HG03196 (cell line): ENCODE measurements at regions not wholly inside any gene's neighbourhood (a gene's known extent, or its start where the extent isn't known, plus 50 kb on each side); places are given as distances from the start of the nearest gene placed in this dataset.
A peak's percentile ranks its signal among the peaks of the same experiment; 100 is the strongest.

Experiments
- ATAC-seq: cut with Tn5 transposase; IDR thresholded peaks from one replicate; pipeline ENCODE4 v1.9.1; 2021; ENCODE audit not compliant: unreplicated experiment

DNA sequence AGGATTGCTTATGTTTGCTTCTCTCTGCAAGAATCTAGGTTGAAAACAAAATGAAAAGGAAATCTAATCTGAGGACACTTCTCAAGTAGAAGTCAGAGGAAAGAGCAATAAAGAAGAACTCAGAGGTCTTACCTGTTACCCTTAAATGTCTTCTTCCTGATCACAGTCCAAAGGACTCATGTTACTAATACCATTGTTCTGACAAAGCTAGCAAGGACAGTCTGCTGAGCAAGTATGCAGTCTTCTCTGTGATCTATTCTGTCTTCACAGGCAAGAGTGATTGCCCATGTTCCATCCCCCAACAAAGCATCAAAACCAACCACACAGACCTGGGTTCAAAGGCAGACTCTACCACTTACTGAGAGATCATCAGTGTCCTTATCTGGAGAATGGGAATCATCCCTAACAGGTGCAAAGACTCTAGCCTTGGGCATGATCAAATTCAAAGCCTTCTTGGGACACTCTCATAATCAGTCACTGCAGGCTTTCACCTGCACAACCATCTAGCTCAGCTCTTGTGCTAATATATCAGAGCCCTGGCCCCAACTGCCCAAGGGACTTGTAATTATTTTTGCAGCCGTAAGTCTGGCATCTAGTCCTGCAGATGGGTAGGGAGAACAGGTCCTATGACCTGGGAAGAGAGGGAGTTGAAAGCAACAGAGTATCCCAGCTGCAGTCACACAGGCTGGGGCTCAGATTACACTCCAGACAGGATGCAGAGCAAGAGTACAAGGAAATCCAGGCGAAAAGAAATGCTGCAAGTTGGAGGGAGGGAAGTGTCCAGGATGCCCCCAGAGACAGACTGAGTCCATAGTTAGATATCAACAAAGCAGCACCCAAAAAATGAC lies 97.9 kb upstream of the NUDT4 start:
- ATAC-seq = no peak

DNA sequence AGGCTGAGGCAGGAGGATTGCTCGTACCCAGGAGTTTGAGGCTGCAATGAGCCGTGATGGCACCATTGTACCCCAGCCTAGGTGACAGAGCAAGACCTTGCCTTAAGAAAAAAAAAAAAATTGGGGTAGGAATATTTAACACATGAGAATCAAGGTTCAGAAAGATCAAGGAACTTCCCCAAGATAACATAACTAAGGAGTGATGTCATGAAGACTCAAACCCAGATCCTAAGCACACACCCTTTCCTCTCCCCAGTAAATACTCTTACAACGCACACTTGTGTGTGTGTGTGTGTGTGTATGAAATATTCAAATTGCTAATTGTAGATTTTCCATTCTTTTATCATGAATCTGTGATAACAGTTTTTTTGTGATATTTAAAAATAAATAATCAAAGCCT lies 90.6 kb upstream of the NUDT4 start:
- no peak for ATAC-seq

DNA sequence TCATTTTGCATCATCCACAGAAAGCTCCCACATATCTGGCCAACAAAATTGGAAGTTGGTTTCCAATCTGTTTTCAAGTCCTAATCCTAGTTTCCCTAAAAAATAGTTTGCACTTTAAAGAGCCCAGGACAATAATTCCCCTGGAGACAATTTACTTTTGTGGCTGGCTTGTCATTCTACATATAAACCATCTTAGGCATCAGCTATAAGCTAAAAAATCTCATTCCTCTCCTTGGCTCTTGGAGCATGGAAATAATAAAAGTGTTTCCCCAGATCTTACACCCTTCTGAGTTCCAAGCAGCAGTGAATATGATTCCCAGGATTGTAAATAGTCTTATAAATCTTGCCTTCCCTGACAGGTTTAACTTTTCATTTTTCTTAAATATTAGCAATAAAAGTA lies 89.1 kb upstream of the NUDT4 start:
- ATAC-seq = no peak

DNA sequence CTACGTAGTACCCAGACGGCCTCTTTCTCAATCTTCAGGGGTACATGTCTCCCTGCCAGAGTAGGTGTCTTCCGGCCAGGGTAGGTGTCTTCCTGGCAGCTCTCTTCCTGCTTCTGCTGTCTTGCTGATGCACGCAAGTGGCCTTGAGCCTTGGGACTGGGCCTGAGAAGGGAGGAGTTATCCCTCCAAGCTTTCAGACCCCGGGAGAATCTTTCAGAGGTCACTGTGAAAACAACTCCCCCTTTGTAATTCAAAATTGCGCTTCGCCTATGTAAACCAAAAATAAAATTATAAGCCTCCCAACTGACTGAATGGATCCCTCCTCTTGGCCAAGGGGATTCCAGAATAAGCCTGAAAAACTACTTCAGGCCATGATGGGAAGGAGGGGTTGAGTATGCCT lies 87.3 kb upstream of the NUDT4 start:
- no peak for ATAC-seq

DNA sequence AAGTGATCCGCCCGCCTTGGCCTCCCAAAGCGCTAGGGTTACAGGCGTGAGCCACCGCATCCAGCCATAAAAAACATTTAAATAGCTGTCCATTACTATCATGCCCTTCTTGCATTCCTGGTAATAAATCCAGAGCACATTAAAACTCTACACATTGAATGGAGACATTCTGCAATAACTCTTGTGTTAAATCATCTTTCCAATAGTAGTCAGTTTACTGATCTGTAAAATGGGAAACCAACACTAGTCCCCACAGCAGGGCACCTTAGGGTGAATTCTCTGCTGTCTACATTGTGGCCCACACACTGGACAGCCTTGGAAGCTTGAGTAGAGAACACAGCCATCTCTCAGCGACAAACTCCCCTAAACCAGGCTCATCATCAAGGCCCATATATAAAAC lies 85.5 kb upstream of the NUDT4 start:
- ATAC-seq = no peak

DNA sequence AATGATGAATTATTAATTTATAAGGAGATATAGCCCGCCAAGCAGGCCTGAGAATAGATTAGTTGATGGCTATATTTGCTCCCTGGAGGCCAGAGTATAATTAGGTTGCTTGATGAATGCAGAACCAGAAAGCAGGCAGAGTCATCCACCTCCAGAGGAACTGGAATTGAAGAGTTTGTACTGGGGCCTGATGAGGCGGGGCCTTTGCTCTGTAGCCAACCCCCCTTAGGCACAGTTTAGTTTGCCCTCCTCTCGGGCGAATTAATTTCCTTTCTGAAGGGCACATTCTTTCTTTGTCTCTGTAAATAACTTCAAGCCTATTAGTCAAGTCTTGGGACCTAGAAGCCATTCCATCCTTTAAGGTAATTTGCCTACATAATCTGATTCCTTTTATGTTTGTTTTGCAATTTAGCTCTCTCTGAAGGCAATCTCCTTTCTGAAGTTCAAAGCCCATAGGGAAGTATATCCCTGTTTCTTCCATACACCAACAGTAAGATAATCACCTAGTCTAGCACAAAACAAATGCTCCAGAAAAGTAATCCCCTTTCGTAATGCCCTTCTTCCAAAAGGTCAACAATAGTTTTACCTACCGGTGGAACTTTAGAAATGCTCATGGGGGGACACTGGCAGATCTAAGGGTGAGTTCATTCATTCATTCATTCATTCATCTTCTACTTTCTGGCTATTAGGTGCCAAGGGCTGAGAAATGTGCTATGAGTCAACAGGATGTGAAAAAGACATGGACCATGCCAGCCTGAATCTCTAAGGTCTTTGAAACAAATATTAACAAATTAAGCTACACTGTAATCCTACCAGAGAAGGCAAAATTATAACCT lies 84.8 kb upstream of the NUDT4 start:
- ATAC-seq = no peak

DNA sequence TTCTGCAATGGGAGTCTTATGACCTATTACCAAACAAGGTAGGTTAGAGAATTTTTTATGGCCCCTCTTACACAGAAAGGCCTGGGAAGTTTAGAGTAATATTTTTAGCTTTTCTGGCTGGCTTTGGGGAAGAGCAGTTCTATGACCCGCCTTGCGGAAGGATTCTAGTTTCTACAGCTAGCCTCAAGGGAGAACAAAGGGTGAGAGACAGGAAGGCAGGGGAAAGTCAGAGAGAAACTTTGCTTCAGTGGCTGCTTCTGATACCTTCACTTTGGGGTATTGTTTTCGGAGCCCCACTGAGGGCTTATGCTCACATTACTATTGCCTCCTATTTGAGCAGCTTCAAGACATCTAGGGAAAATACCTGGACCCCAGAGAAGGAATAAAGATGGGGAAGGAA lies 80.7 kb upstream of the NUDT4 start:
- ATAC-seq = peak; percentile 93

DNA sequence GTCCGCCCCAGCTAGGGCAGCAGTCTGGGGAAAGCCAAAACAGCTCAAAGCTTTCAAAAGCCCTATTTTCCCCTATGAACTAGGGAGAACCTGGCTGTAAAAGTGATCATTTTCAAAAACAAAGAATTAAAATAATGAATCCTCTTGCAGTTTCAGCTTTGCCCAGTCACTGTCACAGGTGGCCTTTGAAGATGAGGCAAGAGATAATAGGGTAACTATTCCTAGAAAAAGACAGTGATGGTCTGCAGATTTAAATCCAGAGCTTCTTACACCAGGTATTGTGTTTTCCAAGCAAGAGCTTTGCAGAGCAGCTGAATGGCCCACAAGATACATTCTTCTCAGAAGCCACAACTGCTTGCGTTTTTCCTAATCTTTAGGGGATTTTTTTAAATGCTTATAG lies 80.2 kb upstream of the NUDT4 start:
- ATAC-seq = peak; percentile 6

DNA sequence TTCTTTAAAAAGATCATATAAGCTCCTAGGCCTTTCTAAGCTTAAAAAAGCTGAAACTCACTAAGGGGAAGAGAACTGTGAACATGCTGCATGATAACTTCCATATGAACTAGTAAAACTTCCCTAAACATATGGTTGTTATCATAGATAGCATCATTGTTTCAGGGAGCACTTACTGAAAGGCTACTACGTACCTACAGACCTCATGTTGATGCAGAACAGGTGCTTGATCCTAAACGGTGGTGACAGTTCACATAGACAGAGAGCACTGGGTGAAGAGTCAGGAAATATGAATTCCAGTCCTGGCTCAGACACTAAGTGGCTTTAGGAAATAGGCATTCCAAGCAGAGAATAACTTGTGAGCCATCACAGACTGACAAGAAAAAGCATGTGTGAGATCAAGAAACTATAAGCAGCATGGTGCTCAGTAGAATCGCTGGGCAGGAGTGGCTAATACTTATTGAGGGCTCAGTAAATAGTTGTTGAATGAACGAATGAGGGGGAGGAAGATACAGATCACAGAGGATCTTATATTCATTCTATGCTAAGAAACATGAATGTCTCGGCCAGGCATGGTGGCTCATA lies 78.4 kb upstream of the NUDT4 start:
- no peak for ATAC-seq

DNA sequence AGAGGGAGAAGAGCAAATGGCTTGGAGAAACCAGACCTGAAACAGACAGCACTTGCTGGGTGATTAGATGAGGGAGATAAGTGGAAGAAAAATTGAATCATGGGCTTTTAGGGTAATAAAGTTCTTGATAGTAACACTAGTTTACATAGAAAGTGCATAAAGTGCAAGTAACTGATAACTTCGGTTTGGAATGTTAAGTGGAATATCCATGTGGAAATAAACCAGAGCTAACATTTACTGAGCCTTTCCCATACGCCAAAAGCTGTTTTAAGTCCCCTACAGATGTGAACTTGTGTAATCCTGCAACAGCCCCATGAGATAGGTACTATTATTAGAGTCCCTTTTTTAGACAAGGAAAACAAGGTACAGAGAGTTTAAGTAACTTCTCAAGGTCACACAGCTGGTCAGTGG lies 77.1 kb upstream of the NUDT4 start:
- ATAC-seq = no peak

DNA sequence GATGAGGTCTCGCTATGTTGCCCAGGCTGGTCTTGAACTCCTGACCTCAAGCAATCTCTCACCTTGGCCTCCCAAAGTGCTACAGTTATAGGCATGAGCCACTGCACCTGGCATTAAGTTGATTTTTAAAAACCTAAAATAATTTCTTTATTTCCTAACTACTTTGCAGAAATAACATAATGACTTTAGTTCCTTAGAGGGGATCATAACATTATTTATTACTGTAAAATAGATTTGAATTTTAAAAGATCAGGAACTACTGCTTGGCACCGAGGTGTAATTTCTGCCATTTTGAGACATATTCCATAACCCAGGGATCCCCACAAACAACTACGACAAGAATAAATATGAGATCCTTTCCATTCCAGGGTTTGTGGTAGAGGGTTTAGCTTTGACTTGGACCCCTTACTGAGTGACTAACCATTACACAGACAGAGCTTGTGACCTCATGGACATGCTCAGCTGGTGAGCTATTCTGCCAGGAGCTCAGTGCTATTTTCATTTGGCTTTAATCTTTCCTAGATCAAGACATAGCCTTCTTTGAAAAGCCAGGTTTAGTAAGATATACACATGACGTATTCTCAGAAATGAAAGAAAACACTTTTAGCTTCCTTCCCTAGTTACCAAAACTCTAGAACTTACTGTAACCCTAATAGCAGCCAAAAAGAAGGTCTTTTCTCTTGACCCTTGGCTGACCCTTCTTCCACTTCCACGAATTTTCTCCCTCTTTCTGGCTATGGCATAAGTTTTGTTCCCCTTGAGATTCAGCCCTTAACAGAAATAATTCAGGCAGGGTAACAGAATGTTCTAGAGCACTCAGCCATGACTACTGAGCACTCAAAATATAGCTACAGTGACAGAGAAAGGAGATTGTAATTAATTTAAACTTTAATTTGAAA lies 75.1 kb upstream of the NUDT4 start:
- ATAC-seq = no peak

DNA sequence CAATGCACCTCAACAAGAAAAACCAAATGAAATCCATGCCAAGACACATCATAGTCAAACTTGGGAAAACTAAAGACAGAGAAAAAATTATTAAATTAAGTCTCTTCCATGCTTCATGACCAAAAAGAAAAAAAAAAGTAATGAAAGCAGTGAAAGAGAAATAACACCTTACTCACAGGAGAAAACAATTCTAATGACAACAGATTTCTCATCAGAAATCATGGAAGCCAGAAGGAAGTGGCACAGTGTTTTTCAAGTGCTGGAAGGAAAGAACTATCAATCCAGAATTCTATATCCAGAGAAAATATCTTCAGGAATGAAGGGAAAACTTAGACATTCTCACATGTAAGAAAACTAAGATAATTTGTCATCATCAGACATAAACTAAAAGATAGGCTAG lies 71.1 kb upstream of the NUDT4 start:
- ATAC-seq = no peak

DNA sequence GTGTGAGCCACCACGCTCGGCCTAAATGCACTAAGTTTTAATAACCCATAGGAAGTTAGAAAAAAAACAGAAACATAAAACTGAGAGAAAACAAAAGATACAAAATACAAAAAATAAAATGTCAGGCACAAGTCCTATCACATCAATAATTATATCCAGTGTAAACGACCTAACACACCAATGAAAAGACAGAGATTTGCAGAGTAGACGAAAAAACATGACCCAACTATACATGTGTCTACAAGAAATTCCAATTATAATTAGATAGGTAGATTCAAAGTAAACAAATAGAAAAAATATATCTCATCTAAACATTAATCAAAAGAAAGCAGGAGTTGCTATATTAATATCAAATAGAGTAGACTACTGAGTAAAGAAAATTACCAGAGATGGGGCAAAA lies 69.4 kb upstream of the NUDT4 start:
- ATAC-seq = no peak

DNA sequence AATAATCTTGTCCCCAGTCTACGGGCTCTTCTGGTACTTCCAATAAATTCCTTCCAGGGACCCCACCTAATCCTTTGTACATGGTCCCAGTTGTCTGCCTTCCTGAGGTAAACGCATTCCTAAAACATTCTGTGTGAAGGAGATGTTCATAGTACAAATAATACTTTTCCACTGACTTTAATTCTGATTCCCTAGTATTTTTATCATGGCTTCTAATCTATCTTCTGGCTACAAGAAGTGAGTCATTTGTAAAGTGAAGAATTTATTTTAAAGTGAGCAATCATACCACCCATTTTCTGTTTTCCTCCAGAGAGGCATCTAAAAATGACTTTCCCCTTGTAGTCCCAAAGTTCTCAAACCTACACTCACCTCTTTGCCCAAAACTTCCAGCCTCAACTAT lies 65.9 kb upstream of the NUDT4 start:
- ATAC-seq = no peak

DNA sequence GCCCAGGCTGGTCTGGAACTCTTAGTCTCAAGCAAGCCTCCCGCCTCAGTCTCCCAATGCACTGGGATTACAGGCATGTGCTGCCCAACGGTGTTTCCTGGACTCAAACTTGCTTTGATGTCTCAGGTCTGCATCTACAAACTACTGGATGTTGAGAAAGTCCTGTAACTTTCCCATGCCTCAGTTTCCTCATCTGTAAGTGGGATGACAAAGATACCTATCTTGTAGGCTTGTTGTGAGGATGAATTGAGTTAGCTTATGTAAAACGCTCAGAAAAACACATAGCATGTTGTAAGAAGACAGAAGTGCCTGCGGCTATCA lies 63.6 kb upstream of the NUDT4 start:
- ATAC-seq = no peak

DNA sequence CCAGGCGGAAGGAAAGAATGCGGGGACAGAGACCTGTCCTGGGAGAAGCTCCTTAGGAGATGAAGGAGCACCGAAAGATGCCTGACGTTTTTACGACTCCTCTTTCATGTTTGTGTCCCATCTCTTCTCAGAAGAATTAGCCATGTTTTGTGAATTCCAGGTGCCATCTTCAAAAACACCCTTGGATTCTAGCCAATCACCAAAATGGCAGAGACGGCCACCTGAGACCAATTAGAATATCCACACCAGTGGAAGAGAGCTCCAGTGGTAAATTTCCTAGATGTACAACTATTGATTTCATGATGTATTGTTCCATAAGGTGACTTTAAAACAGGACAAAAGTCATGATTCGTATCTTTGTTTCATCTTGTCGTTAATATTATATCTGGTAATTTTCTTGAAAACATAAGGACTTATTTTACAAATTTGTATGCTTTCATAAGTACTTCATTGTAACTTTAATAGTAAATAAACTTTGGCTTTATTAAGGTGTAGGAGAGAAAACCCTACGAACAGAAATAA lies 62.3 kb upstream of the NUDT4 start:
- ATAC-seq = no peak

DNA sequence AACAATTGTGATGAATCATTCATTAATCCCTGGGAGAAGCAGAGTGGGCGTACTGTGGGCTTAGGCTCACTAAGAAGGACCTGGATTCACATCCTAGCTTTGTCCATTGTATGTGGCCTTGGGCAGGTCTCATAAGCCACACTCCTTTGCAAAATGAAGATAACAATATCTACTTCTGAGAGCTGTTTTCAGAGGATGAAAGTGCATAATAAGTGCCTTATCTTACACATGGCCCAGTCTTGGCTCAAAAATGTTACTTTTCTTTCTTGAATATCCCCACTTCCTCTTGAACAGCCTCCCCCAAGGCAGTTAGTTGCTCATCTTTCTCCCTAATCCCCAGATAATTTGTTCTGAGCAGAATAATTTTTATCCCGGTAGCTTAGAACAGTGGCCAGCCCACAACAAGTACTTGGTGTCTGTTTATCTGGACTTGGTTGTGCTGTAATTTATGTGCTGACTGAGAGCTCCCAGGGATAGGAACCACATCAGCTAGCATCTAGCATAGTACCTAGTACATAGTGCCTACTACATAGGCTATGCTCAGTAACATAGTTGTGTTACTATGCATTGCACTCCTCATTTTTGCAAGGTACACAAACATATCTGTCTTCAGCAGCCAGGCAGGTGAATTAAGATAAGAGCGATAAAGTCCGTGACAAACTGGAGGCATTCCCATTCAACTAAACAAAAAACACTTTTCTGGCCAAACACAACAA lies 61.7 kb upstream of the NUDT4 start:
- no peak for ATAC-seq

DNA sequence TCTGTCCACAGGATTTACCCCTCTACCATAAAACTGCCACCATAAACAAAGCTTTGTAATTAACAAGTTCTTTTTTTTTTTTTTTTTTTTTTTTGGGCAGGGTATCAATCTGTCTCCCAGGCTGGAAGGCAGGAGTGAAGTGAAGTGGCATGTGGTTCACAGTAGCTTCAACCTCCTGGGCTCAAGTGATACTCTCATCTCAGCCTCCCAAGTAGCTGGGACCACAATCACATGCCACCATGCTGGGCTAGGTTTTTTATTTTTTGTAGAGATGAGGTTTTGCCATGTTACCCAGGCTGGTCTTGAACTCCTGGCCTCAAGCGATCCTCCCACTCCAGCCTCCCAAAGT lies 61.1 kb upstream of the NUDT4 start:
- ATAC-seq = no peak

DNA sequence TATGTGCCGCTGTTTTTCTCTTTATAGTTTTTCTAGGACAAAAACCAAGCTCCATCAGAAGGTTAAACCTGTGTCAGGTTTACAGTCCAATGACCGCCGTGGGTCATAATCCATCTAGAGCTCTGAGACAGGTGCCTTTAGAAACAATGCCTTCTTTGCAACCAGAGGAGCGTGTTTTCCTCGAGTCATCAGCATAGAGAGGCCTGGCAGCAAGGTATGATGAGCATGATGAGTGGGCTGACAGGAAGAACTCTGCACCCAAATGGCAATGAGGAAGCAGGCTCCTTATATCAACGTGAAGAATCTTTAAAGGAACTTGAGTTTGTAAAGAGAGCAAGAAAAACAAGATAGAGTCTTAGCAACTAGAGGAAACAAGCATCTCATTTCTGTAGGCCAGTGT lies 60.5 kb upstream of the NUDT4 start:
- no peak for ATAC-seq

DNA sequence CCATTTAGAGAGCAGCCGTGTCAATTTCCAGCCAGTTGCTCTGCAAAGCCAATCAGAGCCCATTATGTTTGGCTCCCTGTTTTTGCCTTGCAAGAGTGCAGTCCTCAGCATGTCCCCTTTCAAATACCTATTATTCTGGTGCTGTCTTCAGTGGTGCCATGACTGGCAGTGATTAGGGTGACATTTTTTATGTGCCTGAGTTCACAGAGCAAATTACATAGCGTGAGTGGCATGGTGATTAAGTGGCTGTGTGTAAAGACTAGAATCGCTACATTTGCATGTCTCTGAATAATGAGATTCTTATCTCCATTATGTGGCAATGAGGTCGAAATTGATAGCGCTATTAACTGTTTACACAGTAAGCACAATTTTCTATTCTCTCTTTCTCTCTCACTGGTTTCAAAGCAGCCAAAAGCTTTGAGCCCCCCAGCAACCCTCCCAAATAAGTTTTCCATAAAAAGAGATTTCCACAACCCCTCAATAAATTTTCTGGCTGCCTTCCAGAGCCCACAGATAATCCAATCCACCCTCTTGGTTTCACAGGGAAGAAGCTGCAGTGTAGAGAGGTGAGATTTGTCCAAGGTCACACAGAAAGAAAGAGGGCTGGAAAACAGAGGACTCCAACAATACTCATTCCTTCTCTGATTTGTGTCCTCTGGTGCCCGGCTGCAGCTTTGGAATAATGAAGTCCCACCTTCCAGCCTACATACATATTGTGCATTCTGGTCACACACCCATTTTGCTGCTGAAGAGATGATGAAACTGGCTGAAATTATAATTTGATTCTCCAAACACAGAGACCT lies 58.8 kb upstream of the NUDT4 start:
- no peak for ATAC-seq
